HEK293T (cell line): ENCODE measurements at regions not wholly inside any gene's neighbourhood (a gene's known extent, or its start where the extent isn't known, plus 50 kb on each side); places are given as distances from the start of the nearest gene placed in this dataset.

Experiments used
- ARNT ChIP-seq: fragments of 450-650 bp; IDR thresholded peaks from 2 replicates; pipeline ENCODE4 v1.6.1; 2017; ENCODE audit warnings: mild to moderate bottlenecking
- BHLHE40 ChIP-seq: fragments of 450-650 bp; IDR thresholded peaks from 2 replicates; pipeline ENCODE4 v1.6.1; 2016; ENCODE audit warnings: mild to moderate bottlenecking, moderate library complexity, borderline replicate concordance
- ELF4 ChIP-seq: fragments of 450-650 bp; IDR thresholded peaks from 2 replicates; pipeline ENCODE4 v1.6.1; 2017; ENCODE audit warnings: antibody characterized with exemption
- FOXA1 ChIP-seq: fragments of 450-650 bp; IDR thresholded peaks from 2 replicates; pipeline ENCODE4 v1.6.1; 2016; ENCODE audit warnings: mild to moderate bottlenecking
- FOXK2 ChIP-seq: fragments of 450-650 bp; IDR thresholded peaks from 2 replicates; pipeline ENCODE4 v1.6.1; 2016; ENCODE audit warnings: mild to moderate bottlenecking
- HDGF ChIP-seq: fragments of 450-650 bp; IDR thresholded peaks from 2 replicates; pipeline ENCODE4 v1.6.1; 2017; ENCODE audit warnings: antibody characterized with exemption, borderline replicate concordance
- NFRKB ChIP-seq: fragments of 450-650 bp; IDR thresholded peaks from 2 replicates; pipeline ENCODE4 v1.6.1; 2016; ENCODE audit warnings: mild to moderate bottlenecking, moderate library complexity
- PKNOX1 ChIP-seq: fragments of 450-650 bp; IDR thresholded peaks from 2 replicates; pipeline ENCODE4 v1.6.1; 2016
- SP1 ChIP-seq: fragments of 450-650 bp; IDR thresholded peaks from 2 replicates; pipeline ENCODE4 v1.6.1; 2017

GRCh38 chr3:124138148-124138547, 146.2 kb upstream of the ROPN1 start:
- TF ChIP-seq FOXA1 (no peak), SP1 (no peak), HDGF (no peak), ARNT (no peak), PKNOX1 (no peak), FOXK2 (no peak), BHLHE40 (no peak), NFRKB (no peak), ELF4 (no peak)
